Medulla oblongata (tissue), 1 donor: ENCODE measurements at regions not wholly inside any gene's neighbourhood (a gene's known extent, or its start where the extent isn't known, plus 50 kb on each side); places are given as distances from the start of the nearest gene placed in this dataset.

ENCODE experiments used
- DNase-seq: peaks from one replicate; pipeline ENCODE4 v3.0.0-alpha.2; 2015; ENCODE audit errors: extremely low spot score

GRCh38 chr2:118242216-118242615 is 153.9 kb downstream of the INSIG2 start:
- no peak for DNase-seq

GRCh38 chr2:118241128-118241527 is 152.9 kb downstream of the INSIG2 start:
- DNase-seq: no peak

GRCh38 chr2:118240276-118240675 is 152.0 kb downstream of the INSIG2 start:
- DNase-seq: no peak

GRCh38 chr2:118239284-118239683 is 151.0 kb downstream of the INSIG2 start:
- no peak for DNase-seq

- no peak for DNase-seq
Measured at GRCh38 chr2:118237451-118237850, 149.2 kb downstream of the INSIG2 start.

DNA sequence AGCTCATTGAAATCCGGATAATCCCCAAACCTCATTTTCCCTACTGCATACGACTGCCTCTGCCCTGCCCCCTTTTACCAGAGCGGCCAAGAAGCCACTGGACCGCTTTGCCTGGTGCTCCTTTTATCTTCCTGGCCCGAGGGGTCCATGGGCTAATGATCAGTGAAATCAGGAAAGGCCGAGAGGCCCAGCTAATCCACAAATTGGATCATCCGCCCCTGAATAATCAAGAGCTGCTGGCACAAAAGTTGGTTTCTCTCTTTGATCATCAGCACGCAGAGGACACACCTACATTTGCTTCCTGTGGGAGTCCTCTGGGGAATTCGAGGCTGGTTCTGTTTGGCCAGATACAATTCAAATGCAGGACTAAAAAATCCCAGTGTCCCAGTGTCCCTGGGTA is 144.5 kb downstream of the INSIG2 start:
- DNase-seq: no peak

DNA sequence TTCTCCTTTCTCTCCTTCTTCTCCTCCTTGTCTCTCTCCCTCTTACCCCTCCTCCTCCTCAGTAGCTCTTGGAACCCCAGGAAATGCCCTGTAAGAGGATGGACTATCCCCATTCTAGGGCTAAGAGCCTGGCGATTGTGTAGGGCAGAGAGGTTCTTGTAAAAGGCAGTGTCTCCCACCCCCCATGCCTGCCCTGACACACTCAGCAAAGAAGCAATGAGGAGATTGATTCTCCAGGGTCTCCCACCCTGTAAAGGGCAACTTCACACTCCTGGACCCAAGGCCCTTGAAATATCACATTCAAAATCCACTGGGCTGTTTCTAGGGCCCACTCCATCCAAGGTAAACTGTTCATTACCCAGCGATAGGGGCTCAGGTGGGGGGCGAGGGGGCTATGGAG is 144.1 kb downstream of the INSIG2 start:
- no peak for DNase-seq

GRCh38 chr2:118231759-118232158 is 143.5 kb downstream of the INSIG2 start:
- DNase-seq: no peak

- no peak for DNase-seq
Measured at GRCh38 chr2:118227698-118228508, 139.6 kb downstream of the INSIG2 start.

DNA sequence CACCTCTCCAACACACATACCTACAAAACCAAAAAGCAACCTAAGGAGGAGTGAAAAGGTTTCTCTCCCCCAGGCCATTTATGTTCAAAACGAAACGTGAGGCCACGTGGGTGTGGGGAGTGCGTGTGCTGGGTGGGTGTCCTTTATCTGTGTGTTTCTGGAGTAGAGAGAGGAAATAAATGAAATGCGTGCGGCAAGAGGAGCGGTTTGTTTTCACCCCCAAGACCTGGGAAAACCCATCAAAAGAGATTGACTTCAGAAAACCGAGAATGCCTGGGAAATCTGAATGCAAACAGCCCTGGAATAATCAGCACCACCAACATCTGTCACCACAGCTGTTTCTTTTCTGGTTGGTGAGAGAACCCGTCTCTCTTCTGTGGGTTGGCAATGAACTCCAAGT is 137.4 kb downstream of the INSIG2 start:
- DNase-seq: no peak

GRCh38 chr2:118224895-118225311 is 136.6 kb downstream of the INSIG2 start:
- no peak for DNase-seq

- DNase-seq: no peak
Measured at GRCh38 chr2:118223992-118224894, 136.0 kb downstream of the INSIG2 start.

- no peak for DNase-seq
Measured at GRCh38 chr2:118223511-118223991, 135.3 kb downstream of the INSIG2 start.

DNA sequence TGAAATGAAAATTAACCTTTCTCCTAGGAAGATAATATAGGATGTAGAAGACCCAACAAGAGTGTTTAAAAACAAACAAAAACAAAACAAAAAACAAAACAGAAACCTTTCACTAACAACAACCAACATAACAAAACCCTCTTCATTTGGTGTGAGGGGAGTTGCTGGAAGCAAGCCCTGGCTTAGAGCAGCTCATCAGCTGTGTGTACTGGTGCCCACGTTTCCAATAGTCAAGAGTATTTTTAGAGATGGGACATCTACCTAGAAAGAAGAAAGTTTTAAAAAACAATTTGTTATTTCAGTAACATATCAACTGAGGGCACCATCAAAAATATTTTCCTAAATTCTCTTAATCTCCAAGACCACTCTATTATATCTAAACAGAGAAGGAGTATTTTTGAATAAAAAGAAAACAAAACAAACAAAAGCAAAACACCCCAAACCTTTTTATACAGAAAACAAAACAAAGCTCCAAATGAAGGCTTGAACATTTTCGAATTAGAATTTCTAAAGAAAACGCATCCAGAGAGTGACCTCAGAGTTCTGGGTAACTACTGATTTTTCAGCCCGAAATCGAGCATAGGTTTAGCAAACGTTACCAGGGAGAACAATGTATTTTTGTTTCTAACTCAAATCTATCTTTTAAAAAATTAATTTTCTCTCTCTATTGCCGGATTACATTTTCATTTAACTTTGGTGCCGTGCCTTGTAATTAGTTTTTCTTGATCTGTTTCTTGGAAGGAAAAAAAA is 134.6 kb downstream of the INSIG2 start:
- DNase-seq: no peak

DNA sequence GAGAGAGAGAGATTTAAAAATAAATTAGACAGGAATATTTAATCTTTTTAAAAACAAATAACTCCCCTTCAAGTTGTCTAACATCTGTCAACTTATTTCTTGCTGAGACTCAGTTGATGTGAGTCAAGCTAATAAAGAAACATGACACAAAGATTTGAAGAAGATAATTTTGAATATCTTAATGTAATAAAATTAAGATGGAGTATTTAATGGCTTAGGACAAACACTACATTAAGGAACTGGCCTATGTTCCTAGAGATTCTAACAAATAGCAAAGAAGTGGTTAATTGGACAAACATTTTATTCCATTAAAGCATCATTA is 134.0 kb downstream of the INSIG2 start:
- no peak for DNase-seq

- DNase-seq: peak; percentile 88
Measured at GRCh38 chr2:118221536-118222272, 133.4 kb downstream of the INSIG2 start.

- no peak for DNase-seq
Measured at GRCh38 chr2:118219611-118220010, 131.3 kb downstream of the INSIG2 start.

DNA sequence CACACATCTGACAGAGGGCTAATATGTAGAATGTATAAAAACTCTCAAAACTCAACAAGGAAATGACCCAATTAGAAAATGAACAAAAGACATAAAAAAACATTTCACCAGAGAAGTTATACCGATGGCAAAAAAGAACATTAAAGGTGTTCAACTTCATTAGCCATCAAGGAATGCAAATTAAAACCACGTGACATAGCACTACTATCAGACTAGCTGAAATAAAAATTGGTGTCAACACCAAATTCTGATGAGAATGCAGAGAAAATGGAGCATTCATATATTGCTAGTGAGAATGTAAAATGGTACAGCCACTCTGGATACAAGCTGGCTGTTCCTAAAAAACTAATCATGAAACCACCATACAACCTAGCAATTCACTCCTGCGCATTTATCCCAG is 128.0 kb downstream of the INSIG2 start:
- no peak for DNase-seq

DNA sequence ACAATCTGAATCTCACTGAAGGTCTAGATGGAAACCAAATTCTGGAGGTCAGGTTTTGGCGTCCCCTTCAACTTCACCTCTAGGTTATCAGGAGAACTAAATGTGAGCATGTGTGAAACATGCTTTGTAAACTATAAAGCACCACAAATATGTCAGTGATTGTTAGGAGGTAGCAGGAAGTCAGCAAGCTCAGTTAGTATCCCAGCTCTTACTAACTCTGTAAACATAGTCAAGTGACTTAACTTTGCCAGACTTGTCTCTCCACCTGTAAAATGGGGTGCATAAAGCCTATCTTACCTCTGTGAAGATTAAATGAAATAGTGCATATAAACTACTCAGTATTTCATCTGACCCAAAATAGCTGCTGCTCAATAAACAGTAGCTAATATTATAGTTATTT is 121.5 kb downstream of the INSIG2 start:
- no peak for DNase-seq

DNA sequence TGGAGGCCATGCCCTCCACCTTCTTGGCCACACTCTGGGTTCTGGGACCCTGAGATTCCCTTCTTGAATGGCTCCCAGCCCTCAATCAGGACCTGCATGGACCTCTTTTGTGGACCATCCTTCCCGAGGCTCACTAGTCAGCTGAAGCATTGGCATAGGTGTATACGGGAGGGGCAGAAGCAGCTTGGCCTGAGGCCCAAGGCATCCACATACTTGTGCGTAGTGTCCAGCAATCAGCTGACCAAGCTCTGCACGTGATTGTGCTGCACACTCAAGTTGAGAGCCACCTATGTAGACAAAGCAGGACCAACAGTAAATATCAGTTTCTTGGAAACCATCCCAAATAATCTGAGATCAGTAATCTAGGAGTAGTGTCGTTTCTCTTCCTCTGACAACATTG is 119.6 kb downstream of the INSIG2 start:
- no peak for DNase-seq

DNA sequence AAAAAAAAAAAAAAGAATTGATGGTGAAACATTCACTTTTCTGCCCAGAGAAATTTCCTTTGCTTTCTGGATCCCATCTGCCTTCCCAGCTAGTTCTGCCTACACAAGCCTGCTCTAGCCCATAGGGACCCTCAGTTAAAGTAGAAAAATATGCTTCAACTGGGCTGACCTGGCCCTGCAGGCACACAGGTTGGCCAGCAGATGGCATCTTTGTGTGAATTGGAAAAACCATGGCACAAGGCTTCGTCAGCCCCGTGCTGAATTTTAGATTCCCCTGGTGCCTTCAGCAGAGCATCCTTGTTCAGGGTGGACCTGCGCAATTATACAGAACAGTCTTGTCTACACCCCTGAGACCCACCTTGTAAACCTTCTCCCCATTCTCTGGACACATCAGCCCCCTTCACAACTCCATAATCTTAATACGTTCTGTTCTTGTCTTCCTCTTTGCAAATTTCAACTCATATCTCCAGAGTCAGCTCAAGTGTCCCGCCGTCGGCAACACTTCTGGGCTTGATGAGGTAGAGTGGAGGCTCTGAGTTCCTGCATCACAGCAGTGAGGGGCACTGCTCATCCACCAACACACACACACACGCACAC is 114.5 kb downstream of the INSIG2 start:
- peak; percentile 31 for DNase-seq
